ENCODE measurements at regions not wholly inside any gene's neighbourhood (a gene's known extent, or its start where the extent isn't known, plus 50 kb on each side); places are given as distances from the start of the nearest gene placed in this dataset.
"Not testable (repeated sequence)": the region's sequence is repeated elsewhere in the genome, so short reads cannot be mapped to it uniquely, and the experiment has no call there.

DNA sequence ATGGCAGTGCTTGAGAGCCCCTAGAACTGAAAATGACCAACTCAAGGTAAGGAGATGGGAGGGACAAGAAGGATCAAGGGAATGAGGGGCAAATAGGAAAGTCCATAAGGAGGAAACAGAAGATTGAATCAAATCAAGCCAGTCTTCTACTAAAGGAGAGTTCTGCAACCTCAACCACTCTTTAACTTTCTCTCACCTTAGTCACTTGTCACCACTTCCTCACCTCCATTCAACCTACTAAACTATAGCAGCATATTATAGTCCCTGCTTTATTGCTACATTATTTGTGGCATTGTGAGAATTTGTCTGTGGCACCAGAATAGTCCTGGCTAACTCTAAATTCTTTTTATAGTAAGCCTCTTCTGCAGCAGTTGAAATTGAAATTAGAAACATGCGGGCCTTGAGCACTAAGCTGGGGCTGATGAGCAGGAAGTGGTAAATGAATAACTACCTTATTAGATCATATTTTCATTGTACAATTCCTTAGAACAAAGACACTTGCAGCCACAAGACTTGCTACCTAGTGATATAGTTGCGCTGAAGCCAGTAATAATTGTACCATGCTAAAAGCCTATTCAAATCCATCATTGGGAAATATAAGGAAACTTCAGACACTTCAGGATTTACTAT lies 336.9 kb downstream of the ZNF674 start:
- Histone ChIP-seq H3K4me1 (ENCODE audit: control insufficient read depth, insufficient read depth, low read length) (peaks cover 9% of the 10 kb centered on the region), H3K27ac (ENCODE audit: low read depth, low read length) (no peak overlapping the region), H3K4me3 (ENCODE audit: low read depth, low read length) (no peak overlapping the region), H3K27me3 (ENCODE audit: control insufficient read depth, insufficient read depth, low read length) (no peaks in the 10 kb centered on the region), H3K36me3 (ENCODE audit: control insufficient read depth, insufficient read depth, low read length) (no peaks in the 10 kb centered on the region), H3K9ac (ENCODE audit: low read length) (no peak overlapping the region), H3K9me3 (ENCODE audit: control insufficient read depth, insufficient read depth, low read depth, low read length) (no peaks in the 10 kb centered on the region)

GRCh38 chrX:46204721-46205422 lies 340.3 kb downstream of the ZNF674 start:
- Histone ChIP-seq H3K27me3 (ENCODE audit: control insufficient read depth, insufficient read depth, low read length) (no peaks in the 10 kb centered on the region), H3K27ac (ENCODE audit: low read depth, low read length) (no peak overlapping the region), H3K4me3 (ENCODE audit: low read depth, low read length) (no peak overlapping the region), H3K36me3 (ENCODE audit: control insufficient read depth, insufficient read depth, low read length) (no peaks in the 10 kb centered on the region), H3K9me3 (ENCODE audit: control insufficient read depth, insufficient read depth, low read depth, low read length) (no peaks in the 10 kb centered on the region), H3K4me1 (ENCODE audit: control insufficient read depth, insufficient read depth, low read length) (peaks cover 15% of the 10 kb centered on the region), H3K9ac (ENCODE audit: low read length) (no peak overlapping the region)

DNA sequence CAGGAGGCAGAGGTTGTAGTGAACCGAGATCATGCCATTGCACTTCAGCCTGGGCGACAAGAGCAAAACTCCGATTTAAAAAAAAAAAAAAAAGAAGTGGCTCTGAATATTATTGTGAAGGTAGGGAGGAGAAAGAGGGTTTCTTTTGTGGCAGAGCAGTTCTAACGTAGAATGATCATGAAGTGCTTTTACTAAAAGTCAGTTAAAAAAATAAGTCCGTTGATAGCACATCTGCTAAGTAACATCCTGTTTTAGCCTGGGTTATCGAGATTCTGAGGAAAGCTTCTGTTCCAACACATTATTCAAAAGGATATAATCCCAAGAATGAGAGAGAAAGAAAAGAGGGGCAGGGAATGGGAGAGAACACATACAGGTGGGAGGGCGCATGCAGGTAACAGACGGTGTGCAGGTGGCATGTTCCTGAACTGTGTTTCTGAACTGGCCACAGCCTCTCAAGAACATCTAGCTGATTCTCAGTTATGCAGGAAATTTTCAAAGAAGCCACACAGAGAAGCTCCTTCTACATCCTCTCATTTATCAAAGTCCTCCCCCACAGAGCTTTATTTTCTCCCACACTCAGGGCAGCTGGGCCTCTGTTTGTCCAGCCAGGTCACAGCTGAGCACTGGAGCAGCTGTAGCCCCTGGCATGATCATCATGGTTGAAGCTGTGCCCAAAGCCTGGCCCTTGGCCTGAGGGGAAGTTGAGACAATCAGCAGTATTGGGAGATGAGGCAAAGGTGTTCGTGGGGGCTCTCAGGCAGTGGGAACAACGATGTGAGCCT lies 342.3 kb downstream of the ZNF674 start:
- H3K27me3 ChIP-seq (ENCODE audit: control insufficient read depth, insufficient read depth, low read length): no peaks in the 10 kb centered on the region
- no peak overlapping the region for H3K4me3 ChIP-seq (ENCODE audit: low read depth, low read length)
- H3K36me3 ChIP-seq (ENCODE audit: control insufficient read depth, insufficient read depth, low read length): no peaks in the 10 kb centered on the region
- H3K27ac ChIP-seq (ENCODE audit: low read depth, low read length): no peak overlapping the region
- H3K4me1 ChIP-seq (ENCODE audit: control insufficient read depth, insufficient read depth, low read length): peaks cover 12% of the 10 kb centered on the region
- H3K9me3 ChIP-seq (ENCODE audit: control insufficient read depth, insufficient read depth, low read depth, low read length): no peaks in the 10 kb centered on the region
- no peak overlapping the region for H3K9ac ChIP-seq (ENCODE audit: low read length)

GRCh38 chrX:46200413-46200812 lies 344.8 kb downstream of the ZNF674 start:
- no peak overlapping the region for H3K4me3 ChIP-seq (ENCODE audit: low read depth, low read length)
- H3K36me3 ChIP-seq (ENCODE audit: control insufficient read depth, insufficient read depth, low read length): no peaks in the 10 kb centered on the region
- H3K4me1 ChIP-seq (ENCODE audit: control insufficient read depth, insufficient read depth, low read length): peaks cover 12% of the 10 kb centered on the region
- 0 out of 2 replicates have a peak, but pooled peaks cover 6% of the 10 kb centered on the region for H3K9me3 ChIP-seq (ENCODE audit: control insufficient read depth, insufficient read depth, low read depth, low read length)
- H3K27me3 ChIP-seq (ENCODE audit: control insufficient read depth, insufficient read depth, low read length): no peaks in the 10 kb centered on the region
- H3K27ac ChIP-seq (ENCODE audit: low read depth, low read length): no peak overlapping the region
- H3K9ac ChIP-seq (ENCODE audit: low read length): no peak overlapping the region

DNA sequence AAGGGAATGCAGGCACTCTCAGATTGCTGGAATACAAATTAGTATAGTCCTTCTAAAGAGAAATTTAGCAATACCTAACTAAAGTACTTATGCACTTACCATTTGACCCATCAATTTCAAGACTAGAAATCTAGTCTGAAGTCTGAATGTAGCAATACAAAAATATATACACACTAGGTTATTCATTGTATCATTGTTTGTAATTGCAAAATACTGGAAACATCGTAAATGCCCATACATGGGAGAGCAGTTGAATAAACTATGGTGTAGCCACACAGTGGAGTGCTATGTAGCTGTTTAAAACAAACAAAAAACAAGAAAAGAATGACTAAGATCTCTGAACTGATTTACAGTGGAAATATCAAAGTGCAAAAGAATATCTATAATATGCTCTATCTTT lies 346.4 kb downstream of the ZNF674 start:
- H3K27ac ChIP-seq (ENCODE audit: low read depth, low read length): no peak overlapping the region
- H3K9me3 ChIP-seq (ENCODE audit: control insufficient read depth, insufficient read depth, low read depth, low read length): peaks cover 13% of the 10 kb centered on the region; the same call in 1 of the 2 replicates
- peaks cover 11% of the 10 kb centered on the region for H3K4me1 ChIP-seq (ENCODE audit: control insufficient read depth, insufficient read depth, low read length)
- H3K4me3 ChIP-seq (ENCODE audit: low read depth, low read length): no peak overlapping the region
- H3K9ac ChIP-seq (ENCODE audit: low read length): no peak overlapping the region
- H3K27me3 ChIP-seq (ENCODE audit: control insufficient read depth, insufficient read depth, low read length): no peaks in the 10 kb centered on the region
- H3K36me3 ChIP-seq (ENCODE audit: control insufficient read depth, insufficient read depth, low read length): no peaks in the 10 kb centered on the region

DNA sequence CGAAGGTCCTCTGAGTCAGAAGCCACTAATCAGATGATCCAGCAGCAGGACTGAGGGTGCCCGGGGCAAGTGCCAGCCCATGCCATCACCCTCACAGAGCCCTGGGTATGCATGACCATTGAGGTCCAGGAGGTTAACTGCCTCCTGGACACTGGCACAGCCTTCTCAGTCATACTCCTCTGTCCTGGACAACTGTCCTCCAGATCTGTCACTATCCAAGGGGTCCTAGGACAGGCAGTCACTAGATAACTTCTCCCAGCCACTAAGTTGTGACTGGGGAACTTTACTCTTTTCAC lies 358.5 kb downstream of the ZNF674 start:
- H3K27ac ChIP-seq (ENCODE audit: low read depth, low read length); H3K4me1 ChIP-seq (ENCODE audit: control insufficient read depth, insufficient read depth, low read length); H3K36me3 ChIP-seq (ENCODE audit: control insufficient read depth, insufficient read depth, low read length); H3K9ac ChIP-seq (ENCODE audit: low read length); H3K9me3 ChIP-seq (ENCODE audit: control insufficient read depth, insufficient read depth, low read depth, low read length); H3K27me3 ChIP-seq (ENCODE audit: control insufficient read depth, insufficient read depth, low read length); H3K4me3 ChIP-seq (ENCODE audit: low read depth, low read length): not testable (repeated sequence)

- Histone ChIP-seq H3K27ac (ENCODE audit: low read depth, low read length) (no peak overlapping the region), H3K36me3 (ENCODE audit: control insufficient read depth, insufficient read depth, low read length) (no peaks in the 10 kb centered on the region), H3K9ac (ENCODE audit: low read length) (no peak overlapping the region), H3K9me3 (ENCODE audit: control insufficient read depth, insufficient read depth, low read depth, low read length) (0 out of 2 replicates have a peak, but pooled peaks cover 10% of the 10 kb centered on the region), H3K4me1 (ENCODE audit: control insufficient read depth, insufficient read depth, low read length) (no peaks in the 10 kb centered on the region), H3K27me3 (ENCODE audit: control insufficient read depth, insufficient read depth, low read length) (no peaks in the 10 kb centered on the region), H3K4me3 (ENCODE audit: low read depth, low read length) (no peak overlapping the region)
Measured at GRCh38 chrX:46185923-46186810, 359.1 kb downstream of the ZNF674 start.

GRCh38 chrX:46184749-46185148 lies 360.5 kb downstream of the ZNF674 start:
- H3K9ac ChIP-seq (ENCODE audit: low read length): no peak overlapping the region
- H3K9me3 ChIP-seq (ENCODE audit: control insufficient read depth, insufficient read depth, low read depth, low read length): 0 out of 2 replicates have a peak, but pooled peaks cover 9% of the 10 kb centered on the region
- H3K4me1 ChIP-seq (ENCODE audit: control insufficient read depth, insufficient read depth, low read length): peaks cover 8% of the 10 kb centered on the region; the same call in 1 of the 2 replicates
- H3K27me3 ChIP-seq (ENCODE audit: control insufficient read depth, insufficient read depth, low read length): no peaks in the 10 kb centered on the region
- H3K4me3 ChIP-seq (ENCODE audit: low read depth, low read length): no peak overlapping the region
- no peak overlapping the region for H3K27ac ChIP-seq (ENCODE audit: low read depth, low read length)
- H3K36me3 ChIP-seq (ENCODE audit: control insufficient read depth, insufficient read depth, low read length): no peaks in the 10 kb centered on the region

DNA sequence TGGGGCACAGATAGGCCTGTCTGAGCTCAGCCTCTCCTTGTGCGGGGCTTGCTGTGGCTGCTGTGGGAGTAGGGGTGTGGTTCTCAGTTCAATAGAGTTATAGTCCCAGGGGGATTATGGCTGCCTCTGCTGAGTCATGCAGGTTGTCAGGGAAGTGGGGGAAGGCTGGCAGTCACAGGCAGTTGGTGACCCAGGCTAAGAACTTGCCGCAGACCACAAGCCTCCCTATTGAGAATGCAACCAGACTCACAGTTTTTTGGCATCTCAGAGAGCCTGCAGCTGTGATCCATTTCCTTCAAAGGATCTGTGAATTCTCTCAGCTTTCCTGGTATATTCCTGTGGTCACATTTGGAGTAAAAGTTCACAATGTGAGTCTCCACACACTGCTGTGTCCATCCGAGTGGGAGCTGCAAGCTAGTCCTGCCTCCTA lies 364.9 kb downstream of the ZNF674 start:
- Histone ChIP-seq H3K27ac (ENCODE audit: low read depth, low read length) (peak overlapping the region; percentile 28; the same call in 1 of the 2 replicates), H3K27me3 (ENCODE audit: control insufficient read depth, insufficient read depth, low read length) (no peaks in the 10 kb centered on the region), H3K36me3 (ENCODE audit: control insufficient read depth, insufficient read depth, low read length) (no peaks in the 10 kb centered on the region), H3K4me1 (ENCODE audit: control insufficient read depth, insufficient read depth, low read length) (peaks cover 9% of the 10 kb centered on the region; the same call in 1 of the 2 replicates), H3K9me3 (ENCODE audit: control insufficient read depth, insufficient read depth, low read depth, low read length) (0 out of 2 replicates have a peak, but pooled peaks cover 3% of the 10 kb centered on the region), H3K9ac (ENCODE audit: low read length) (peak overlapping the region; percentile 13), H3K4me3 (ENCODE audit: low read depth, low read length) (no peak overlapping the region)

DNA sequence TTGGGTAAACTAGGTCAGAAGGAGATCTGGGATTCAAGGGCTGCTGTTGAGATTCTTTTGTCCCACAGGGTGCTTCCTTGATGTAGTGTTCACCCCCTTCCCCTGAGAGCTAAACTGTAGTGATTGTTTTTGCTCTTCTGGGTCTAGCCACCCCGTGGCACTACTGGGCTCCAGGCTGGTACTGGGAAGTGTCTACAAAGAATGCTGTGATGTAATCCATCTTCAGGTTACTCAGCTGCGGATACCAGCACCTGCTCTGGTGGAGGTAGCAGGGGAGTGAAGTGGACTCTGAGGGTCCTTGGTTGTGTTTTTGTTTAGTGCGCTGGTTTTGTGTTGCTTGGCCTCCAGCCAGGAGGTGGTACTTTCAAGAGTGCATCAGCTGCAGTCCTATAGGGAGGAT lies 365.5 kb downstream of the ZNF674 start:
- H3K9ac ChIP-seq (ENCODE audit: low read length): no peak overlapping the region
- peaks cover 9% of the 10 kb centered on the region; the same call in 1 of the 2 replicates for H3K4me1 ChIP-seq (ENCODE audit: control insufficient read depth, insufficient read depth, low read length)
- H3K27me3 ChIP-seq (ENCODE audit: control insufficient read depth, insufficient read depth, low read length): no peaks in the 10 kb centered on the region
- 0 out of 2 replicates have a peak, but pooled peaks cover 3% of the 10 kb centered on the region for H3K9me3 ChIP-seq (ENCODE audit: control insufficient read depth, insufficient read depth, low read depth, low read length)
- no peaks in the 10 kb centered on the region for H3K36me3 ChIP-seq (ENCODE audit: control insufficient read depth, insufficient read depth, low read length)
- H3K27ac ChIP-seq (ENCODE audit: low read depth, low read length): no peak overlapping the region
- no peak overlapping the region for H3K4me3 ChIP-seq (ENCODE audit: low read depth, low read length)

Measured in HUES6 (cell line).